ENCODE measurements at regions not wholly inside any gene's neighbourhood (a gene's known extent, or its start where the extent isn't known, plus 50 kb on each side); places are given as distances from the start of the nearest gene placed in this dataset.

DNA sequence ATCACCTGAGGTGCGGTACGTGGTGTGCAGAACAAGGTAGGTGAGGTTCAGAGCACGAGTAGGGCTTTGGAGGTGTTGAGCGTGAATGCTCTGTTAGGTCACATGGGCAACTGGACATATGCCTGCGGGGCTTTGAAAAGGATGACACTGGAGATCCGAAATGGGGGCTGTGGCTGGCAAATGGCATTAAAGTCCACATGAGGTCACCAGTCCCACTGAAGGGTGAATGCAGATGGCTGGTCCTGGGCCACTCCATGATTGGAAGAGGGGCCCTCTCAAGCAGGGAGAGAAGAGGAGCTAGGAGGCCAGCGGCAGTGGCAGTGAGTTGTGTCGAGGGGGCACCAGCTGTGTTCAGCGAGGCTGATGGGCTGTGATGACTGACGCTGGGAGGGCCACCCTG is 254.9 kb upstream of the SHH start:
- WGBS (ENCODE audit: missing lambda C conversion rate), result 53% methylated on average over 7 of the region's 10 CpGs
- TF ChIP-seq RAD21 (conservative IDR thresholded peaks at IDR 0.05 in 1 of 2, IDR thresholded peaks at IDR 0.05 in 1 of 2), result no peak
- no peak for TF ChIP-seq HES2 (IDR thresholded peaks at IDR 0.05)
- no peak for TF ChIP-seq SREBF2 (IDR thresholded peaks at IDR 0.05)
- no peak for TF ChIP-seq CTCF (IDR thresholded peaks at IDR 0.05)
- TF ChIP-seq HOXB5 (CRISPR knock-in tag; IDR thresholded peaks at IDR 0.05), result no peak
- TF ChIP-seq HOXB13 (CRISPR knock-in tag; IDR thresholded peaks at IDR 0.05; ENCODE audit: low read depth), result no peak
- no peak for TF ChIP-seq ELK1 (IDR thresholded peaks at IDR 0.05; ENCODE audit: low read depth, low read length)
- TF ChIP-seq CEBPB (IDR thresholded peaks at IDR 0.05), result no peak
- no peak for TF ChIP-seq RCOR1 (IDR thresholded peaks at IDR 0.05; ENCODE audit: low read depth, low read length)
- TF ChIP-seq HEYL (CRISPR knock-in tag; IDR thresholded peaks at IDR 0.05), result no peak
- TF ChIP-seq POLR2AphosphoS2 (conservative IDR thresholded peaks at IDR 0.05; ENCODE audit: low read length), result no peak
- TF ChIP-seq RNF2 (IDR thresholded peaks at IDR 0.05; ENCODE audit: borderline replicate concordance, low read depth), result no peak
- TF ChIP-seq, protein P1, sequence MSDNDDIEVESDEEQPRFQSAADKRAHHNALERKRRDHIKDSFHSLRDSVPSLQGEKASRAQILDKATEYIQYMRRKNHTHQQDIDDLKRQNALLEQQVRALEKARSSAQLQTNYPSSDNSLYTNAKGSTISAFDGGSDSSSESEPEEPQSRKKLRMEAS (IDR thresholded peaks at IDR 0.05), result no peak
- TF ChIP-seq, protein P2, sequence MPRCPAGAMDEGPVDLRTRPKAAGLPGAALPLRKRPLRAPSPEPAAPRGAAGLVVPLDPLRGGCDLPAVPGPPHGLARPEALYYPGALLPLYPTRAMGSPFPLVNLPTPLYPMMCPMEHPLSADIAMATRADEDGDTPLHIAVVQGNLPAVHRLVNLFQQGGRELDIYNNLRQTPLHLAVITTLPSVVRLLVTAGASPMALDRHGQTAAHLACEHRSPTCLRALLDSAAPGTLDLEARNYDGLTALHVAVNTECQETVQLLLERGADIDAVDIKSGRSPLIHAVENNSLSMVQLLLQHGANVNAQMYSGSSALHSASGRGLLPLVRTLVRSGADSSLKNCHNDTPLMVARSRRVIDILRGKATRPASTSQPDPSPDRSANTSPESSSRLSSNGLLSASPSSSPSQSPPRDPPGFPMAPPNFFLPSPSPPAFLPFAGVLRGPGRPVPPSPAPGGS (IDR thresholded peaks at IDR 0.05), result no peak
- no peak for TF ChIP-seq BHLHE40 (IDR thresholded peaks at IDR 0.05; ENCODE audit: low read depth, low read length)
- no peak for TF ChIP-seq NR3C1 (IDR thresholded peaks at IDR 0.05)
- no peak for TF ChIP-seq EHMT2 (IDR thresholded peaks at IDR 0.05; ENCODE audit: low read depth)
- no peak for TF ChIP-seq RFX5 (IDR thresholded peaks at IDR 0.05)
- TF ChIP-seq E2F6 (IDR thresholded peaks at IDR 0.05; ENCODE audit: borderline replicate concordance, low read depth), result no peak
- TF ChIP-seq NPAS2 (CRISPR knock-in tag; IDR thresholded peaks at IDR 0.05; ENCODE audit: borderline replicate concordance), result no peak
- ChIA-PET CTCF (no interaction called here), POLR2A (no interaction called here)
- no peak overlapping the region for H3K27ac ChIP-seq
- no peak for DNase-seq (ENCODE audit: low read depth in 1 of 2, low spot score in 1 of 2)
- no peak for ATAC-seq
- H3K4me1 ChIP-seq, result peaks cover 15% of the 10 kb centered on the region
- FAIRE-seq, result no peak
- no peaks in the 10 kb centered on the region for H3K9me3 ChIP-seq
- no peak overlapping the region for H3K4me3 ChIP-seq
- no peak overlapping the region for H3K4me2 ChIP-seq

DNA sequence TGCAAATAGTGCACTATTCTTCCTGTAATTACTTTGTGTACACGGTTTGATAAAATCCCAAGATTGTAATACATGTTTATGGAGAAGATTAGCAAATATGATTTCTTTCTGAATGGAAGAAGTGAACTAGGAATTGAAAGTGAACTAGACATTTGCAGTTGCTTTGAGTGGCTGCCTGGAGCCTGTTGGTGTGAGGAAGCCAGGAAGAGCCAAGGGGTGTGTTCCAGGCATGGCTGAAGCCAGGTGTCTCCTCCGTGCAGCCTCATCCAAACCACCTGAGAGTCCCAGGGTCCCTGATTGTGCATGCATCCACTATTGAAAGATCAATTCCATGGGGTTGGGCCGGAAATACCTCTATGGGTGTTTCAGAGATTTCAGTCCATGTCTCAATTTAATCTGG is 253.1 kb upstream of the SHH start:
- Histone ChIP-seq H3K4me2 (peak overlapping the region; percentile 39), H3K9me3 (no peaks in the 10 kb centered on the region), H3K4me1 (peaks cover 15% of the 10 kb centered on the region), H3K27ac (peak overlapping the region in 1 of 2 experiments; percentile 35; a peak in 1 of 6 replicates), H3K4me3 (no peak overlapping the region)
- ATAC-seq, result no peak
- no peak for DNase-seq (ENCODE audit: low read depth in 1 of 2, low spot score in 1 of 2)
- WGBS (ENCODE audit: missing lambda C conversion rate), result 39% methylated on average over 3 of the region's 3 CpGs
- ChIA-PET POLR2A (no interaction called here), CTCF (interaction anchor here (1.0 kb wide), 1 partner anchor 407 kb away, joined by 4 read pairs; no protein-coding TSS in a partner anchor)
- FAIRE-seq, result no peak
- TF ChIP-seq ZSCAN20 (CRISPR knock-in tag; IDR thresholded peaks at IDR 0.05) (no peak), MYC (IDR thresholded peaks at IDR 0.05; ENCODE audit: borderline replicate concordance, low read length) (no peak), FOSB (CRISPR knock-in tag; IDR thresholded peaks at IDR 0.05) (no peak), HMGXB4 (CRISPR knock-in tag; IDR thresholded peaks at IDR 0.05; ENCODE audit: borderline replicate concordance) (no peak), RFX5 (IDR thresholded peaks at IDR 0.05) (no peak), CHD4 (IDR thresholded peaks at IDR 0.05; ENCODE audit: borderline replicate concordance) (no peak), BHLHE40 (IDR thresholded peaks at IDR 0.05; ENCODE audit: low read depth, low read length) (no peak), KDM1A (IDR thresholded peaks at IDR 0.05; ENCODE audit: low read depth) (no peak), JUNB (IDR thresholded peaks at IDR 0.05) (no peak), EP300 (IDR thresholded peaks at IDR 0.05) (no peak), RAD21 (conservative IDR thresholded peaks at IDR 0.05 in 1 of 2, IDR thresholded peaks at IDR 0.05 in 1 of 2) (no peak), USF2 (IDR thresholded peaks at IDR 0.05) (no peak), ZC3H11A (IDR thresholded peaks at IDR 0.05) (no peak), FOSL2 (IDR thresholded peaks at IDR 0.05) (no peak), FOSL2 (CRISPR knock-in tag; IDR thresholded peaks at IDR 0.05) (no peak)
